Suprapubic skin (tissue), 4 donors: ENCODE measurements at regions not wholly inside any gene's neighbourhood (a gene's known extent, or its start where the extent isn't known, plus 50 kb on each side); places are given as distances from the start of the nearest gene placed in this dataset.
"Not testable (repeated sequence)": the region's sequence is repeated elsewhere in the genome, so short reads cannot be mapped to it uniquely, and the experiment has no call there.

Source experiments
- DNase-seq, 2 donors: peaks; one replicate each; pipeline ENCODE4 v3.0.0-alpha.2; 2019; ENCODE audit warnings: low spot score in 2 of 2
- H3K27ac ChIP-seq: fragments of 200-600 bp; sonication (generic); one replicate; pipeline ENCODE4 v1.5.1; 2019
- H3K27me3 ChIP-seq: fragments of 200-600 bp; sonication (generic); one replicate; pipeline ENCODE4 v1.5.1; 2019
- H3K36me3 ChIP-seq: fragments of 200-600 bp; sonication (generic); one replicate; pipeline ENCODE4 v1.5.1; 2019
- H3K4me1 ChIP-seq: fragments of 200-600 bp; sonication (generic); one replicate; pipeline ENCODE4 v1.5.1; 2019
- H3K4me3 ChIP-seq: fragments of 200-600 bp; sonication (generic); one replicate; pipeline ENCODE4 v1.5.1; 2019; ENCODE audit warnings: mild to moderate bottlenecking
- H3K9me3 ChIP-seq: fragments of 200-600 bp; sonication (generic); one replicate; pipeline ENCODE4 v1.5.1; 2019
- EP300 ChIP-seq: sonication (generic); formaldehyde crosslinking; IDR thresholded peaks from one replicate; pipeline ENCODE4 v1.6.1; 2017; ENCODE audit warnings: antibody characterized with exemption
- POLR2A ChIP-seq, 2 donors: fragments of 450-650 bp; IDR thresholded peaks; one replicate each; pipeline ENCODE4 v1.6.1; 2017; ENCODE audit warnings: antibody characterized with exemption in 2 of 2, mild to moderate bottlenecking in 2 of 2, moderate library complexity in 2 of 2
- POLR2AphosphoS5 ChIP-seq, 3 donors: sonication (generic); formaldehyde crosslinking; IDR thresholded peaks; one replicate each; pipeline ENCODE4 v1.6.1; 2017; ENCODE audit warnings: antibody characterized with exemption in 3 of 3
- WGBS: methylation state at CpG from one replicate; pipeline ENCODE4 v1.1.5; 2018; 5-methylcytosine and 5-hydroxymethylcytosine counted together
- TF ChIP-seq, protein P1 (sequence below), 2 donors: fragments of 200-600 bp in 1 of 2; fragments of 450-650 bp in 1 of 2; sonication (generic) in 1 of 2; IDR thresholded peaks; one replicate each; pipeline ENCODE4 v1.5.1; 2016 to 2019; ENCODE audit warnings: antibody characterized with exemption in 2 of 2, mild to moderate bottlenecking in 1 of 2, moderate library complexity in 1 of 2

DNA sequence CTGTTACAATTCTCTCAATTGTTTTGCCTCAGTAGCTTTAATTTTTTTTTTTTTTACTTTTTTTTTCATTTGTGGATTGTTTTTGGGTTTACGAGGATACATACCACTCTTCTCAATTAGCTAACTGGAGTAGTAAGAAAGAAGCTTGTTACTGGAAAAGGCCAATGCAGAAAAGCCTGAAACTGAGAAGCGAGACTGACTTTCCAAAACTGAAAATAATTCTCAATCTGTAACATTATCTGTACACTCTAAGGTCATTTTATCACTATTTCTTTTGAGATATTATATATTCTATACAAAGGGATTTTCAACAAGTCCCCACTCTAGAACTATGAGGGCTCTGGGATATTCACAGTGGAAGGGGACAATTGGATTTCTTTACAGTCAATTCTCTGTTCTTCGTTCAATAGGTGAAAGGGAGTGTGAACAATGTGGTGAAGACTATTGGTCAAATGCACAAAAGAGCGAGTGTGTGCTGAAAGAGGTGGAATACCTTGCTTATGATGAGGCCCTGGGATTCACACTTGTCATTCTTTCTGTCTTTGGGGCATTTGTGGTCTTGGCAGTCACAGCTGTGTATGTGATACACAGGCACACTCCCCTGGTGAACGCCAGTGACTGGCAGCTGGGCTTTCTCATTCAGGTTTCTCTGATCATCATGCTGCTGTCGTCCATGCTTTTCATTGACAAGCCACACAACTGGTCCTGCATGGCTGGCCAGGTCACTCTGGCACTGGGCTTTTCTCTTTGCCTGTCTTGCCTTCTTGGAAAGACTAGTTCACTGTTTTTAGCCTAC lies 83.9 kb upstream of the KCNAB1 start:
- Histone ChIP-seq H3K27ac (no peak overlapping the region), H3K4me1 (no peaks in the 10 kb centered on the region), H3K36me3 (no peaks in the 10 kb centered on the region), H3K27me3 (no peaks in the 10 kb centered on the region), H3K4me3 (no peak overlapping the region), H3K9me3 (no peaks in the 10 kb centered on the region)
- no peak for DNase-seq
- 87% methylated on average over 6 of the region's 6 CpGs for WGBS
- TF ChIP-seq EP300: no peak
- no peak for TF ChIP-seq POLR2AphosphoS5 (IDR thresholded peaks at IDR 0.05)
- TF ChIP-seq, protein P1, sequence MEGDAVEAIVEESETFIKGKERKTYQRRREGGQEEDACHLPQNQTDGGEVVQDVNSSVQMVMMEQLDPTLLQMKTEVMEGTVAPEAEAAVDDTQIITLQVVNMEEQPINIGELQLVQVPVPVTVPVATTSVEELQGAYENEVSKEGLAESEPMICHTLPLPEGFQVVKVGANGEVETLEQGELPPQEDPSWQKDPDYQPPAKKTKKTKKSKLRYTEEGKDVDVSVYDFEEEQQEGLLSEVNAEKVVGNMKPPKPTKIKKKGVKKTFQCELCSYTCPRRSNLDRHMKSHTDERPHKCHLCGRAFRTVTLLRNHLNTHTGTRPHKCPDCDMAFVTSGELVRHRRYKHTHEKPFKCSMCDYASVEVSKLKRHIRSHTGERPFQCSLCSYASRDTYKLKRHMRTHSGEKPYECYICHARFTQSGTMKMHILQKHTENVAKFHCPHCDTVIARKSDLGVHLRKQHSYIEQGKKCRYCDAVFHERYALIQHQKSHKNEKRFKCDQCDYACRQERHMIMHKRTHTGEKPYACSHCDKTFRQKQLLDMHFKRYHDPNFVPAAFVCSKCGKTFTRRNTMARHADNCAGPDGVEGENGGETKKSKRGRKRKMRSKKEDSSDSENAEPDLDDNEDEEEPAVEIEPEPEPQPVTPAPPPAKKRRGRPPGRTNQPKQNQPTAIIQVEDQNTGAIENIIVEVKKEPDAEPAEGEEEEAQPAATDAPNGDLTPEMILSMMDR (IDR thresholded peaks at IDR 0.05): no peak
- TF ChIP-seq POLR2A (IDR thresholded peaks at IDR 0.05): no peak

DNA sequence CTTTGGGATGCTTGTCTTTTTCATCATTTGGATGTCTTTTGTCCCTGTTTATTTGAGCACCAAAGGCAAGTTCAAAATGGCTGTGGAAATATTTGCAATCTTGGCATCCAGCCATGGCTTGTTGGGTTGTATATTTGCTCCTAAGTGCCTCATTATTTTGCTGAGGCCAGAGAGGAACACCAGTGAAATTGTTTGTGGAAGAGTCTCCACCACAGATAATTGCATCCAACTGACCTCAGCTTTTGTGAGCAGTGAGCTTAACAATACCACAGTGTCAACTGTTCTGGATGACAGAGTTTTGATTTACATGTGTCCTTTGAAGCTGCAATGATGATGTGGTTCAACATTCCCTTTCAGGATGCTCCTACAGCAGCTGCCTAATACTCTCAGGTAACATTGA lies 83.0 kb upstream of the KCNAB1 start:
- no peaks in the 10 kb centered on the region for H3K27me3 ChIP-seq

DNA sequence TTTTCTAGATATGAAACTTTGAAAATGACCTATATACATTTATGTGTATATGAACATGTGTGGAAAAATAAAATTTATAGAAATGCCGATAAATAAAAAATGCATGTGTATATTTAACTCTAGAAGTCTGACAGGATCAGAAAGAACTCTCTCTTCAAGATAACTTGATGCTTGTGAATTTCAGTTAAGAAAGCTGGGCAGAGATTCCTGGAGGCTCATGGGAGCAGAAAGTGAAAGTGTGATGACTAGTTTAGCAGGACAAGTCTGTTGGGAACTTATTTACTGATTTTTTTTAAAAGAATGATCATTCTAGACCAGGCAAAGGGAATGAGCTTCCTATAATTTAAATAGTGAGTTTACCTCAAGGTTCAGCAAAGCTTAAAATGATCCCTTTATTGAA lies 81.5 kb upstream of the KCNAB1 start:
- H3K4me3 ChIP-seq: no peak overlapping the region
- no peaks in the 10 kb centered on the region for H3K36me3 ChIP-seq
- no peak overlapping the region for H3K27ac ChIP-seq
- DNase-seq: no peak
- TF ChIP-seq, protein P1 (IDR thresholded peaks at IDR 0.05): no peak
- TF ChIP-seq POLR2AphosphoS5 (IDR thresholded peaks at IDR 0.05) (no peak), POLR2A (IDR thresholded peaks at IDR 0.05) (no peak), EP300 (no peak)
- no peaks in the 10 kb centered on the region for H3K27me3 ChIP-seq
- H3K9me3 ChIP-seq: no peaks in the 10 kb centered on the region
- 94% methylated on average over 1 of the region's 1 CpG for WGBS
- no peaks in the 10 kb centered on the region for H3K4me1 ChIP-seq

More for the DNA sequence above, 83.0 kb upstream of the KCNAB1 start:
- no peak overlapping the region for H3K27ac ChIP-seq
- no peak overlapping the region for H3K4me3 ChIP-seq
- DNase-seq: no peak
- H3K4me1 ChIP-seq: no peaks in the 10 kb centered on the region
- H3K9me3 ChIP-seq: no peaks in the 10 kb centered on the region
- TF ChIP-seq EP300 (no peak), POLR2A (IDR thresholded peaks at IDR 0.05) (no peak), POLR2AphosphoS5 (IDR thresholded peaks at IDR 0.05) (no peak)
- TF ChIP-seq, protein P1 (IDR thresholded peaks at IDR 0.05): no peak
- H3K36me3 ChIP-seq: no peaks in the 10 kb centered on the region

DNA sequence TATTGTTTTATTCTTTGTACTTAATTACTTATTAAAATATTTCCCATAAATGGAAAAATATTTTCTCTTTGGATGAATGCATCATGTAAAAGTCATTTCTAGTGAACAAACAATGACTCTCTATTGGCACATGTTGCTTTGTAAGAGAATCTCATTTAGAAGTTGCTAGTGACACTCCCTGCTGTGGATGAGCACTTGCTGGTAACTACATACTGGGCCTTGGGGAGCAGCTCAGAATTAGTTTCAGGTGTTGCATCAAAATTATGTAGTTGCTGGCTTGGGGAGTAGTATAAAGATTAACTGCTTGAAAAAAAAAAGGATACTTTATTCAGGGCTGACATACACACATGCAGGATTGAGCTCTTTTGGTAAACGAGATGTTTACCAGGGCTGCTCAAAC lies 80.3 kb upstream of the KCNAB1 start:
- H3K27ac ChIP-seq: no peak overlapping the region
- no peaks in the 10 kb centered on the region for H3K36me3 ChIP-seq
- H3K9me3 ChIP-seq: no peaks in the 10 kb centered on the region
- WGBS: 81% methylated on average over 1 of the region's 1 CpG
- no peak overlapping the region for H3K4me3 ChIP-seq
- H3K27me3 ChIP-seq: peaks cover 4% of the 10 kb centered on the region
- no peak for DNase-seq
- no peaks in the 10 kb centered on the region for H3K4me1 ChIP-seq
- no peak for TF ChIP-seq POLR2A (IDR thresholded peaks at IDR 0.05)
- TF ChIP-seq, protein P1 (IDR thresholded peaks at IDR 0.05): no peak

DNA sequence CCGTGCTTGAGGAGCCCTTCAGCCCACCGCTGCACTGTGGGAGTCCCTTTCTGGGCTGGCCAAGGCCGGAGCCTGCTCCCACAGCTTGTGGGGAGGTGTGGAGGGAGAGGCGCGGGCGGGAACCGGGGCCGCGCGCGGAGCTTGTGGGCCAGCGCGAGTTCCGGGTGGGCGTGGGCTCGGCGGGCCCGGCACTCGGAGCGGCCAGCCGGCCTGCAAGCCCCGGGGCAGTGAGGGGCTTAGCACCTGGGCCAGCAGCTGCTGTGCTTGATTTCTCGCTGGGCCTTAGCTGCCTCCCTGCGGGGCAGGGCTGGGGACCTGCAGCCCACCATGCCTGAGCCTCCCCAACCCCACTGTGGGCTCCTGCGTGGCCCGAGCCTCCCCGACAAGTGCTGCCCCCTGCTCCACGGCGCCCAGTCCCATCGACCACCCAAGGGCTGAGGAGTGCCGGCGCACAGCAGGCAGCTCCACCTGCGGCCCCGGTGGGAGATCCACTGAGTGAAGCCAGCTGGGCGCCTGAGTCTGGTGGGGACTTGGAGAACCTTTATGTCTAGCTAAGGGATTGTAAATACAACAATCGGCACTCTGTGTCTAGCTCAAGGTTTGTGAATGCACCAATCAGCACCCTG lies 79.0 kb upstream of the KCNAB1 start:
- 97% methylated on average over 24 of the region's 36 CpGs for WGBS
- not testable (repeated sequence) for H3K9me3 ChIP-seq, H3K27me3 ChIP-seq, H3K4me1 ChIP-seq, DNase-seq, H3K27ac ChIP-seq, H3K4me3 ChIP-seq, H3K36me3 ChIP-seq

DNA sequence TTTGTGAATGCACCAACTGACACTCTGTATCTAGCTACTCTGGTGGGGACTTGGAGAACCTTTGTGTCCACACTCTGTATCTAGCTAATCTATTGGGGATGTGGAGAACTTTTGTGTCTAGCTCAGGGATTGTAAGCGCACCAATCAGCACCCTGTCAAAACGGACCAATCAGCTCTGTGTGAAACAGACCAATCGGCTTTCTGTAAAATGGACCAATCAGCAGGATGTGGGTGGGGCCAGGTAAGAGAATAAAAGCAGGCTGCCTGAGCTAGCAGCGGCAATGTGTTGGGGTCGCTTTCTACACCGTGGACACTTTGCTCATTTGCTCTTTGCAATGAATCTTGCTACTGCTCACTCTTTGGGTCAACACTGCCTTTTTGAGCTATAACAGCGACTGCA lies 78.5 kb upstream of the KCNAB1 start:
- not testable (repeated sequence) for H3K9me3 ChIP-seq, H3K27me3 ChIP-seq, DNase-seq, H3K36me3 ChIP-seq, H3K4me1 ChIP-seq, H3K27ac ChIP-seq, H3K4me3 ChIP-seq
- WGBS: 91% methylated on average over 7 of the region's 7 CpGs
